ENCODE measurements at regions not wholly inside any gene's neighbourhood (a gene's known extent, or its start where the extent isn't known, plus 50 kb on each side); places are given as distances from the start of the nearest gene placed in this dataset.

- H3K4me3 Mint-ChIP-seq (ENCODE audit: unreplicated experiment), result no peak overlapping the region
- H3K9me3 Mint-ChIP-seq (ENCODE audit: unreplicated experiment), result no peaks in the 10 kb centered on the region
Observed at GRCh38 chr5:117691081-117691870, 1116.7 kb upstream of the SEMA6A start.

GRCh38 chr5:117690612-117691011 is 1116.0 kb upstream of the SEMA6A start:
- Mint-ChIP-seq H3K27ac (ENCODE audit: low read depth, unreplicated experiment) (no peak overlapping the region), H3K4me3 (ENCODE audit: unreplicated experiment) (no peak overlapping the region), H3K27me3 (ENCODE audit: insufficient read depth, unreplicated experiment) (no peaks in the 10 kb centered on the region), H3K9me3 (ENCODE audit: unreplicated experiment) (no peaks in the 10 kb centered on the region), H3K36me3 (ENCODE audit: insufficient read depth, unreplicated experiment) (no peaks in the 10 kb centered on the region), H3K4me1 (ENCODE audit: insufficient read depth, unreplicated experiment) (no peaks in the 10 kb centered on the region)
- BruUV-seq (replicated peaks), result no TSS peak
- ChIA-PET POLR2A (no interaction called here), CTCF (no interaction called here)
- intact Hi-C loops (cut with micrococcal nuclease), result no loop called here
- no peak for TF ChIP-seq CTCF (IDR thresholded peaks at IDR 0.05; ENCODE audit: unreplicated experiment)
- DNase-seq (ENCODE audit: unreplicated experiment), result no peak

More at GRCh38 chr5:117691081-117691870, 1116.7 kb upstream of the SEMA6A start:
- H3K36me3 Mint-ChIP-seq (ENCODE audit: insufficient read depth, unreplicated experiment), result no peaks in the 10 kb centered on the region
- BruUV-seq (replicated peaks), result no TSS peak
- no peak for TF ChIP-seq CTCF (IDR thresholded peaks at IDR 0.05; ENCODE audit: unreplicated experiment)
- no peak for DNase-seq (ENCODE audit: unreplicated experiment)
- no peak overlapping the region for H3K27ac Mint-ChIP-seq (ENCODE audit: low read depth, unreplicated experiment)
- no peaks in the 10 kb centered on the region for H3K27me3 Mint-ChIP-seq (ENCODE audit: insufficient read depth, unreplicated experiment)
- ChIA-PET CTCF (interaction anchor here (0.7 kb wide), 1 partner anchor 105 kb away, joined by 4 read pairs; no protein-coding TSS in a partner anchor), POLR2A (interaction anchor here (0.7 kb wide), 1 partner anchor 1835 kb away, joined by 3 read pairs; no protein-coding TSS in a partner anchor)
- H3K4me1 Mint-ChIP-seq (ENCODE audit: insufficient read depth, unreplicated experiment), result no peaks in the 10 kb centered on the region
- intact Hi-C loops (cut with micrococcal nuclease), result no loop called here

- Mint-ChIP-seq H3K9me3 (ENCODE audit: unreplicated experiment) (no peaks in the 10 kb centered on the region), H3K27ac (ENCODE audit: low read depth, unreplicated experiment) (no peak overlapping the region), H3K36me3 (ENCODE audit: insufficient read depth, unreplicated experiment) (no peaks in the 10 kb centered on the region), H3K4me3 (ENCODE audit: unreplicated experiment) (no peak overlapping the region), H3K4me1 (ENCODE audit: insufficient read depth, unreplicated experiment) (no peaks in the 10 kb centered on the region), H3K27me3 (ENCODE audit: insufficient read depth, unreplicated experiment) (no peaks in the 10 kb centered on the region)
- intact Hi-C loops (cut with micrococcal nuclease), result no loop called here
- CTCF ChIA-PET, result interaction anchor here (0.5 kb wide), 1 partner anchor 683 kb away, joined by 3 read pairs; no protein-coding TSS in a partner anchor
- POLR2A ChIA-PET, result no interaction called here
- no TSS peak for BruUV-seq (replicated peaks)
- no peak for TF ChIP-seq CTCF (IDR thresholded peaks at IDR 0.05; ENCODE audit: unreplicated experiment)
- DNase-seq (ENCODE audit: unreplicated experiment), result no peak
Observed at GRCh38 chr5:117686926-117687325, 1112.3 kb upstream of the SEMA6A start.

- Mint-ChIP-seq H3K4me1 (ENCODE audit: insufficient read depth, unreplicated experiment) (no peaks in the 10 kb centered on the region), H3K9me3 (ENCODE audit: unreplicated experiment) (no peaks in the 10 kb centered on the region), H3K27me3 (ENCODE audit: insufficient read depth, unreplicated experiment) (no peaks in the 10 kb centered on the region), H3K36me3 (ENCODE audit: insufficient read depth, unreplicated experiment) (no peaks in the 10 kb centered on the region), H3K27ac (ENCODE audit: low read depth, unreplicated experiment) (no peak overlapping the region), H3K4me3 (ENCODE audit: unreplicated experiment) (no peak overlapping the region)
- no TSS peak for BruUV-seq (replicated peaks)
- ChIA-PET POLR2A (no interaction called here), CTCF (no interaction called here)
- DNase-seq (ENCODE audit: unreplicated experiment), result no peak
- intact Hi-C loops (cut with micrococcal nuclease), result no loop called here
- TF ChIP-seq CTCF (IDR thresholded peaks at IDR 0.05; ENCODE audit: unreplicated experiment), result no peak
Observed at GRCh38 chr5:117682416-117682815, 1107.8 kb upstream of the SEMA6A start.
